ENCODE measurements at regions not wholly inside any gene's neighbourhood (a gene's known extent, or its start where the extent isn't known, plus 50 kb on each side); places are given as distances from the start of the nearest gene placed in this dataset.

GRCh38 chr14:38578278-38578681 is 322.4 kb upstream of the CLEC14A start:
- H2BK15ac ChIP-seq (ENCODE audit: low read length) = no peak overlapping the region
- H3K27me3 ChIP-seq (replicated peaks in 1 of 4; ENCODE audit: control insufficient read depth in 3 of 4, extremely low read depth in 1 of 4, insufficient read depth in 3 of 4, low read length in 3 of 4) = no peaks in the 10 kb centered on the region
- no peak for FAIRE-seq
- no peaks in the 10 kb centered on the region for H3K36me3 ChIP-seq (ENCODE audit: control insufficient read depth in 2 of 4, insufficient read depth in 4 of 4, low read length in 3 of 4)
- H3K4me2 ChIP-seq (ENCODE audit: insufficient read depth in 1 of 2, low read depth in 2 of 2, low read length in 2 of 2) = no peak overlapping the region
- 87% methylated on average over 4 of the region's 4 CpGs; no CpG with 5 or more reads in 1 of the 2 experiments for WGBS, 2 experiments (ENCODE audit: extremely low coverage in 1 of 2, insufficient coverage in 1 of 2, insufficient read length in 1 of 2, insufficient replicate concordance in 2 of 2, low coverage in 1 of 2, low lambda C conversion rate in 2 of 2, missing lambda C conversion rate in 1 of 2)
- H2BK20ac ChIP-seq (ENCODE audit: low read length) = no peak overlapping the region
- POLR2A ChIA-PET (ENCODE audit: partially characterized antibody) = no interaction called here
- H4K8ac ChIP-seq (ENCODE audit: extremely low read depth, insufficient read depth, low read length) = no peak overlapping the region
- no peaks in the 10 kb centered on the region for H3K79me2 ChIP-seq (ENCODE audit: control insufficient read depth in 1 of 2, insufficient read depth in 2 of 2, low read length in 2 of 2)
- H2BK5ac ChIP-seq (ENCODE audit: low read depth, low read length) = no peak overlapping the region
- no peak overlapping the region for H3K14ac ChIP-seq (ENCODE audit: insufficient read length)
- no peaks in the 10 kb centered on the region for H3K79me1 ChIP-seq (ENCODE audit: low read depth, low read length)
- no peaks in the 10 kb centered on the region for H3K9me3 ChIP-seq (ENCODE audit: insufficient read depth in 2 of 2, low read depth in 1 of 2, low read length in 1 of 2)
- H3K18ac ChIP-seq (ENCODE audit: extremely low read depth, low read length) = peak overlapping the region; percentile 32; the same call in 1 of the 2 replicates
- no peak for DNase-seq (ENCODE audit: low read depth in 1 of 2, low spot score in 2 of 2)
- H3K27ac ChIP-seq (ENCODE audit: low read depth, low read length) = no peak overlapping the region
- H2BK120ac ChIP-seq (replicated peaks; ENCODE audit: low read depth, low read length) = no peak overlapping the region
- TF ChIP-seq RNF2 (IDR thresholded peaks at IDR 0.05; ENCODE audit: borderline replicate concordance, low read depth, low read length, missing control alignments, poor library complexity, severe bottlenecking) (no peak), CTBP2 (IDR thresholded peaks at IDR 0.05; ENCODE audit: borderline replicate concordance, insufficient read depth, insufficient read length, low read length) (no peak)
- H2BK12ac ChIP-seq (ENCODE audit: low read depth, low read length) = 0 out of 2 replicates have a peak overlapping the region, but pooled peaks have one; percentile 39
- no peak overlapping the region for H3K23ac ChIP-seq (ENCODE audit: insufficient read length)
- H4K20me1 ChIP-seq (replicated peaks in 1 of 2; ENCODE audit: control insufficient read depth in 1 of 2, insufficient read depth in 2 of 2, low read length in 2 of 2) = no peaks in the 10 kb centered on the region
- peaks cover 0 to 6% (median 0%) of the 10 kb centered on the region in 4 experiments; a peak in 2 of 7 replicates for H3K4me1 ChIP-seq (replicated peaks in 1 of 4; ENCODE audit: control insufficient read depth in 3 of 4, insufficient read depth in 4 of 4, low read length in 3 of 4)
- H3K9ac ChIP-seq (replicated peaks in 1 of 4; ENCODE audit: extremely low read depth in 1 of 4, low read depth in 3 of 4, low read length in 3 of 4) = no peak overlapping the region
- H2AK5ac ChIP-seq (ENCODE audit: low read depth, low read length) = no peak overlapping the region
- CTCF ChIA-PET (ENCODE audit: partially characterized antibody) = interaction anchor here (1.0 to 1.4 kb wide), 2 partner anchors 11 to 309 kb away, joined by 3 to 4 read pairs; no protein-coding TSS in a partner anchor
- H3K56ac ChIP-seq (replicated peaks; ENCODE audit: insufficient read length, low read depth, low read length) = no peak overlapping the region
- H4K91ac ChIP-seq (replicated peaks; ENCODE audit: insufficient read length, low read length) = no peak overlapping the region
- no peak overlapping the region for H2AFZ ChIP-seq (ENCODE audit: low read length)
- H4K5ac ChIP-seq (ENCODE audit: insufficient read length, low read depth, low read length) = no peak overlapping the region
- no peaks in the 10 kb centered on the region for H3K23me2 ChIP-seq (ENCODE audit: low read depth, low read length)
- no peak overlapping the region for H3K4ac ChIP-seq (replicated peaks; ENCODE audit: insufficient read length, low read depth, low read length)
- H3K4me3 ChIP-seq (ENCODE audit: extremely low read depth in 1 of 4, insufficient read depth in 2 of 4, low read depth in 3 of 4, low read length in 4 of 4) = no peak overlapping the region

Data from H1 (cell line).